ENCODE measurements at regions not wholly inside any gene's neighbourhood (a gene's known extent, or its start where the extent isn't known, plus 50 kb on each side); places are given as distances from the start of the nearest gene placed in this dataset.

- TF ChIP-seq, protein P1, sequence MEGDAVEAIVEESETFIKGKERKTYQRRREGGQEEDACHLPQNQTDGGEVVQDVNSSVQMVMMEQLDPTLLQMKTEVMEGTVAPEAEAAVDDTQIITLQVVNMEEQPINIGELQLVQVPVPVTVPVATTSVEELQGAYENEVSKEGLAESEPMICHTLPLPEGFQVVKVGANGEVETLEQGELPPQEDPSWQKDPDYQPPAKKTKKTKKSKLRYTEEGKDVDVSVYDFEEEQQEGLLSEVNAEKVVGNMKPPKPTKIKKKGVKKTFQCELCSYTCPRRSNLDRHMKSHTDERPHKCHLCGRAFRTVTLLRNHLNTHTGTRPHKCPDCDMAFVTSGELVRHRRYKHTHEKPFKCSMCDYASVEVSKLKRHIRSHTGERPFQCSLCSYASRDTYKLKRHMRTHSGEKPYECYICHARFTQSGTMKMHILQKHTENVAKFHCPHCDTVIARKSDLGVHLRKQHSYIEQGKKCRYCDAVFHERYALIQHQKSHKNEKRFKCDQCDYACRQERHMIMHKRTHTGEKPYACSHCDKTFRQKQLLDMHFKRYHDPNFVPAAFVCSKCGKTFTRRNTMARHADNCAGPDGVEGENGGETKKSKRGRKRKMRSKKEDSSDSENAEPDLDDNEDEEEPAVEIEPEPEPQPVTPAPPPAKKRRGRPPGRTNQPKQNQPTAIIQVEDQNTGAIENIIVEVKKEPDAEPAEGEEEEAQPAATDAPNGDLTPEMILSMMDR (IDR thresholded peaks at IDR 0.05; ENCODE audit: low read depth, low read length), result no peak
- no peak for TF ChIP-seq EZH2phosphoT487 (IDR thresholded peaks at IDR 0.05; ENCODE audit: low read depth)
Measured at GRCh38 chr9:71357346-71357745, 235.9 kb upstream of the TRPM3 start.

All from OCI-LY3 (cell line).